ENCODE measurements at regions not wholly inside any gene's neighbourhood (a gene's known extent, or its start where the extent isn't known, plus 50 kb on each side); places are given as distances from the start of the nearest gene placed in this dataset.

GRCh38 chr22:47448231-47449223, 686.1 kb downstream of the TBC1D22A start:
- no peak for TF ChIP-seq MAF1 (CRISPR knock-in tag; IDR thresholded peaks at IDR 0.05; ENCODE audit: borderline replicate concordance)
- TF ChIP-seq CTCF (CRISPR knock-in tag; IDR thresholded peaks at IDR 0.05): no peak
- TF ChIP-seq BCL3 (CRISPR knock-in tag; IDR thresholded peaks at IDR 0.05): no peak
- no peak for TF ChIP-seq DRAP1 (CRISPR knock-in tag; IDR thresholded peaks at IDR 0.05)

All from HepG2 (cell line).